BJ (cell line): ENCODE measurements at regions not wholly inside any gene's neighbourhood (a gene's known extent, or its start where the extent isn't known, plus 50 kb on each side); places are given as distances from the start of the nearest gene placed in this dataset.

Source experiments
- CTCF ChIA-PET: fragments of 350-600 bp; formaldehyde crosslinking; extraction: SDS; loops from one replicate; lab custom pipeline; 2021; ENCODE audit warnings: antibody characterized with exemption, inconsistent platforms; lab: Yijun Ruan, JAX
- POLR2A ChIA-PET: fragments of 300-600 bp; sonication (Branson Sonifier 250); formaldehyde crosslinking; extraction: SDS; loops from one replicate; lab custom pipeline; 2021; ENCODE audit warnings: antibody characterized with exemption; lab: Charles Lee
- DNase-seq: peaks from one replicate; pipeline ENCODE4 v3.0.0-alpha.2; 2011; ENCODE audit warnings: low read depth
- H3K27me3 ChIP-seq: 2 replicates; pipeline ENCODE4 v1.6.0; 2011; ENCODE audit warnings: low read length; ENCODE audit not compliant: control insufficient read depth, insufficient read depth
- H3K36me3 ChIP-seq: 2 replicates; pipeline ENCODE4 v1.5.1; 2011; ENCODE audit warnings: low read length; ENCODE audit not compliant: control insufficient read depth, insufficient read depth
- H3K4me3 ChIP-seq: 2 replicates; pipeline ENCODE4 v1.5.1; 2011; ENCODE audit warnings: low read depth, mild to moderate bottlenecking, control low read depth, low read length
- TF ChIP-seq, protein P1 (sequence below): IDR thresholded peaks from 2 replicates; pipeline ENCODE4 v1.5.1; 2011; ENCODE audit warnings: low read depth, mild to moderate bottlenecking, control low read depth, inconsistent platforms, low read length, moderate library complexity; ENCODE audit not compliant: insufficient read depth

DNA sequence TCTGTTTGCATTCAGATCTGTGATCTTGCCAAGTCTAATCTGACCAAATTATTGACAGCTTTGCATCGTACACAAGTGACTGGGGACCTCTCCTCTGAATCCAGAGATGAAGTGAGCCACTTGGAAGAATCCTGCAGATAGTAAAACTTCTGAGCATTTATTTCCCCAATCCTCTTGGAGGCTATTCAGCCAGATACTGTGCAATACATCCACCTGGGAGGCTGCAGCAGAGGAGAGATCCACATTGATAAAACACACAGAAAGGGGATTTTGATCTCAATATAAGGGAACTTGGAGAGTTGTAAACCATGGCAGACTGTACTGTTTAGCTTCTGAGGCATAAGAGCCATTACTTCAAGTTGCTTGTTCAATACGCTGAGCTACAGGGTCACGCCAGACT lies 654.6 kb downstream of the MTRR start:
- Histone ChIP-seq H3K4me3 (no peak overlapping the region), H3K27me3 (no peaks in the 10 kb centered on the region), H3K36me3 (no peaks in the 10 kb centered on the region)
- DNase-seq: no peak
- ChIA-PET CTCF (no interaction called here), POLR2A (no interaction called here)
- TF ChIP-seq, protein P1, sequence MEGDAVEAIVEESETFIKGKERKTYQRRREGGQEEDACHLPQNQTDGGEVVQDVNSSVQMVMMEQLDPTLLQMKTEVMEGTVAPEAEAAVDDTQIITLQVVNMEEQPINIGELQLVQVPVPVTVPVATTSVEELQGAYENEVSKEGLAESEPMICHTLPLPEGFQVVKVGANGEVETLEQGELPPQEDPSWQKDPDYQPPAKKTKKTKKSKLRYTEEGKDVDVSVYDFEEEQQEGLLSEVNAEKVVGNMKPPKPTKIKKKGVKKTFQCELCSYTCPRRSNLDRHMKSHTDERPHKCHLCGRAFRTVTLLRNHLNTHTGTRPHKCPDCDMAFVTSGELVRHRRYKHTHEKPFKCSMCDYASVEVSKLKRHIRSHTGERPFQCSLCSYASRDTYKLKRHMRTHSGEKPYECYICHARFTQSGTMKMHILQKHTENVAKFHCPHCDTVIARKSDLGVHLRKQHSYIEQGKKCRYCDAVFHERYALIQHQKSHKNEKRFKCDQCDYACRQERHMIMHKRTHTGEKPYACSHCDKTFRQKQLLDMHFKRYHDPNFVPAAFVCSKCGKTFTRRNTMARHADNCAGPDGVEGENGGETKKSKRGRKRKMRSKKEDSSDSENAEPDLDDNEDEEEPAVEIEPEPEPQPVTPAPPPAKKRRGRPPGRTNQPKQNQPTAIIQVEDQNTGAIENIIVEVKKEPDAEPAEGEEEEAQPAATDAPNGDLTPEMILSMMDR: no peak

DNA sequence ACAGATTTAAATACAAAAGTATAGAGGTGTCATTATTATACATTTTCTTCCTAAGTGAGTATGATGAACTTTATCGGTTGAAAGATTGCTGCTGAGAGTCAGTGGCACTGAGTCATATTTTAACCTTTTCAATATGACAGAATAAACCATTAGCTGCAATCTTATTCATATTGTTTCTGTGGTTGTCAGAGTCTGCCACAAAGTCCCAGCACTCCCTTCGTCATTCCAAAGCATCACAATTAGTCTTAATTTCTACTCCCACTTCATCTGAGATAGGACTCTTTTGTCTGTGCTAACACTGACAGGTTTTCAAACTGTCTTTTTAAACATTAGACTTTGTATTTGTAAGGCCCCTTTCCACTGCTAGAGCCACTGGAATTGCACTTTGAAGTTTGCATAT lies 656.9 kb downstream of the MTRR start:
- Histone ChIP-seq H3K36me3 (no peaks in the 10 kb centered on the region), H3K4me3 (no peak overlapping the region), H3K27me3 (no peaks in the 10 kb centered on the region)
- CTCF ChIA-PET: no interaction called here
- POLR2A ChIA-PET: no interaction called here
- no peak for DNase-seq
- TF ChIP-seq, protein P1: no peak

DNA sequence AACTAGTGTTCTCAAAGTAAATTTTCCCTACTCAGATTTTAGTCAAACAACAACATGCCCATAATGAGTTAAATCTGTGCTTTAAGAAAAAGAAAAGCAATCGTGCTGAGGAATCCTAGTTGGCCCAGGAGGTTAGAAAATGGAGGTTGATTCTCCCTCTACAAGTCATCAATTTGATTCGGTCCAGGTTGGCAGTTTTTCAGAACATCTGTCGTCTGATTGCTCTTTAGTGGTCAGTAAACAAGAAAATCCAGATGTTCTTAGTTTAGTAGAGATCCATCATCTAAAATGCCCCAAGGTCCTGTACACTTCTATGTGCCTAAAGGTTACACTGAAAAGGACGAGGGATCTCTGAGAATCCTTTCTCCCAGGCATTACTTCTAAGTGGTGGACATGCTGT lies 659.2 kb downstream of the MTRR start:
- CTCF ChIA-PET: interaction anchor here (0.6 kb wide), 1 partner anchor 45 kb away, joined by 3 read pairs; no protein-coding TSS in a partner anchor
- TF ChIP-seq, protein P1: no peak
- POLR2A ChIA-PET: no interaction called here
- no peak for DNase-seq
- Histone ChIP-seq H3K36me3 (no peaks in the 10 kb centered on the region), H3K4me3 (no peak overlapping the region), H3K27me3 (no peaks in the 10 kb centered on the region)

DNA sequence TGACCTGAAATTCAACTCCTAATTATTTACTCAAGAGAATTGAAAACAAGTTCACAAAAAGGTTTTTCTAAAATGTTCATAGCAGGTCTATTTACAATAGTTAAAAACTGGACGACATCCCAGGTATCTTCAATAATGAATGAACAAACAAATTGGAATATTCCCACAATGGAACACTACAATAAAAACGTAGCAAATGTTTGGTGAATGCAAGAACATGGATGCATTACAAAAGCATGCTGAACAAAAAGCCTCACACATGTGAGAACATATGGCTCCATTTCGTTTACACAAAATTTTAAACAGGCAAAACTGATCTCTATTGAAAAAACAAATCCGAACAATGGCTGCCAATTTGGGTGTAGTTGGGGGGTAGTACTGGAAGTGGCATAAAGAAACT lies 669.9 kb downstream of the MTRR start:
- no peak for DNase-seq
- TF ChIP-seq, protein P1: no peak
- ChIA-PET CTCF (no interaction called here), POLR2A (no interaction called here)
- no peak overlapping the region for H3K4me3 ChIP-seq
- H3K27me3 ChIP-seq: no peaks in the 10 kb centered on the region
- H3K36me3 ChIP-seq: no peaks in the 10 kb centered on the region

DNA sequence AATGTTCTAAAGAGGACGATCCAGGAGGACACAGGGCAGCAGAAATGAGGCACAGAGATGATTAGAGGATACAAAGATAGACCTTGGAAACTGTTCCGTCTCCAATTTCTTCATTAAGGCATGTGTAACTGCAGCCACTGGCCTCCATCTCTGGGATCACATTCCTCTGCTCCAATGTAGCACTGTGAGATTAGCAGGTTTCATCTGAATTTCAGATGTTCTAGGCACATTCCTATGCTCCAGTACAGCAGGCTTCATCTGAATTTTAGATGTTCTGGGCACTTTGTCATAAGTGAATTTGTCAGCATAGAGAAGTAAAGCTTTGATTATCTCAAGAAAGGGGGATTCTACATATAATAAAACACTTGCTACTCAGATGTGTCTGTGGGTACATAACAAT lies 671.4 kb downstream of the MTRR start:
- TF ChIP-seq, protein P1: no peak
- H3K36me3 ChIP-seq: no peaks in the 10 kb centered on the region
- H3K4me3 ChIP-seq: no peak overlapping the region
- H3K27me3 ChIP-seq: no peaks in the 10 kb centered on the region
- DNase-seq: no peak
- ChIA-PET POLR2A (no interaction called here), CTCF (no interaction called here)
